Pons (tissue), 1 donor: ENCODE measurements at regions not wholly inside any gene's neighbourhood (a gene's known extent, or its start where the extent isn't known, plus 50 kb on each side); places are given as distances from the start of the nearest gene placed in this dataset.

Source experiments
- DNase-seq: peaks from one replicate; pipeline ENCODE4 v3.0.0-alpha.2; 2016; ENCODE audit warnings: low spot score

GRCh38 chr18:38010971-38011857 is 445.6 kb upstream of the CELF4 start:
- DNase-seq, result peak; percentile 70

DNA sequence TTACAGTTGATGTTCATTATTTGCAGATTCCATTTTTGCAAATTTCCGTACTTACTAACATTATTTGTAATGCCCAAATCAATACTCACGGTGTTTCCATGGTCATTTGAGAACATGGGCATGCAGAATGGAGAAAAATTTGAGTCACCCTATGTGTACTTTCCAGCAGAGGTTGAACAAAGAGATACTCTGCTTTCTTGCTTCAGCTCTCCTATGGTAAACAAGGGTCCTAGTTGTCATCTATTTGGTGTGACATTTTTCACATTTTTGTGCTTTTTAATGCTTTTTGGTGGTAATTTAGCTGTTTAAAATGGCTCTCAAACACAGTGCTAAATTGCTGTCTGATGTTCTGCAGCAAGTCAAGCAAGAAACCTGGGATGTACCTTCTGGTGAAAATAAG is 444.4 kb upstream of the CELF4 start:
- DNase-seq, result no peak

GRCh38 chr18:38009320-38009719 is 443.7 kb upstream of the CELF4 start:
- no peak for DNase-seq

DNA sequence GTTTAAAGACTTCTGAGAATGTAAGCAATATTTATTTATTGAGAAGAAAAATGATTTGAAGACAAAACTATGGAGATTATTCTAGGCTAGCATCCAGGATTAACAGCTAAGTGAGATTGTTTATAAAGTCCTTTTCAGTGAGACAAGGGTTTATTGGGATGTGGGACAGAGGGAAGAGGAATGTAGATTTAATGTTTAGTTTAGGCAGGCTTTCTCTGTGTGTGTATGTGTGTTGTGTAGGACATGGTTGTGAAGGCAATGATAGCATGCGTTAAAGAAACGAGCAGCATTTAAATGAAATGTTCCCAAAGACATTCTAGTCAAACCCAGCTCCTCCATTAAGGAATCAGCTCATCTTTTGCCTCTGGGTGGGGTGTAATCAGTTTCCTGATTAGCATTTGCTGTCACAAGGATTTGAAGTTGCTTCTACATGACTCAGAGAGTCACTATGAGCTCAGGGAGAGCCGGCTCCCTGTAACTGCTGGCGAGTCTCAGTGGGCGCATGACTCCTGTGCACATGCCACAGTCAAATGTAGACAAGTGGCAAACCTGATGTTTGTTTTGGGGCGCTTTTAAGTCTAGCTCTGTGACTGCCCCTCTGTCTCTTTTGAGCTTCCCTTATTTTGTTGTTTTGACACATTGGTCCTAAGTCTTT is 442.2 kb upstream of the CELF4 start:
- no peak for DNase-seq

GRCh38 chr18:38007026-38007425 is 441.4 kb upstream of the CELF4 start:
- DNase-seq, result no peak

DNA sequence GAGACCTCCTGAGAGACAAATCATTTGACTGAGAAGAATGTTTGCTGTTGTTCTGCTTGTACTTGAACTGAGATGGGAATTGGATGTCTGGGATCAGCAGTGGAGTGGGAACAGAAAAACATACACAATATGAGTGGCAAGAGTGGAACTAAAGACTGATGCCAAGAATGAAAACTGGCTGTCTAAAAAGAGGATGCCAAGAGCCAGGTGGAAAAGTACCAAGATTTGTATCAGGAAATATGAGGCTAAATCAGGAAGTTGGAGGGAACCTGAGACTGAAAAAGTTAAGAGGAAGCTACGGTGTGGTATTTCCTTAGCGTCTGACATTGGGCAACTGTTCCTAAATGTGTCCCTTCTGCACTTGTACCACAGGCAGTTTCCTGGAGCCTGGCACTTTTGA is 440.9 kb upstream of the CELF4 start:
- DNase-seq, result no peak

DNA sequence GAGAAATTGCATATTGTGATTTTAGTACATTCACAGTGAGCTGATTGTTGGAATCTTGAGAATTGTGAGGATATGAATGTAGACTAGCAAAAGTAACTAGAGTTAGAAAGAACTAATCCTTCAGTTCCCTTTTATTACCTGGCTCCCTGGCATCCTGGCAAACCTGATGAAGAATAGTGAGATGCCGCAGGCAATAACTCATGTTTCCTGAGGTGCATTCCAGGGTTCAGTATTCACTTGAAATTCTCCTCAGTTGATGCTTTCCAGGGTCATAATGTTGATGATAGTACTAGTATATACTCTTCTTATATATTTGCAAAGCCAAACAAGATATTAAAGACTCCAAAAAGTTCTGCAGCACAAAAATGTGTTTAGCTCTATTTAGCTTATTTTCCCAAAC is 432.1 kb upstream of the CELF4 start:
- no peak for DNase-seq

DNA sequence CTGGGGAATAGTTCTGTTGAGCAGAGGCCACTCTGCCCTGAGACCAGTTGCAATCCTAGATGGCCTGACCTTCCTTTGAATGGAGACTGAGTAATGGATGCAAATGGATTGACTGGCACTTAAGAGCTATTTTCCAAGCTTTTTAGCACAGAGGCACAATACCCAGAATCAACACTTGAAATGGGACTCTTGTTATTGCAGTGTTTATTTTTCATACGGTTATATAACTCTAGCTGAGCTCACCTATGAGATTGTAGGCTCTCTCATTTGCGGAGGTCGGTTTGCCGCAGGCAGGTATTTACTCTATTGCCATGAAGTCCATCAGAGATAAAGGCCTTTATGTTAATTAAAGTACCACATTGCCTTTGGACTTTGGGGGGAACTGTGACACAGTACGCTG is 422.3 kb upstream of the CELF4 start:
- no peak for DNase-seq

GRCh38 chr18:37986665-37987064 is 421.1 kb upstream of the CELF4 start:
- no peak for DNase-seq

GRCh38 chr18:37985126-37985525 is 419.5 kb upstream of the CELF4 start:
- DNase-seq, result no peak

DNA sequence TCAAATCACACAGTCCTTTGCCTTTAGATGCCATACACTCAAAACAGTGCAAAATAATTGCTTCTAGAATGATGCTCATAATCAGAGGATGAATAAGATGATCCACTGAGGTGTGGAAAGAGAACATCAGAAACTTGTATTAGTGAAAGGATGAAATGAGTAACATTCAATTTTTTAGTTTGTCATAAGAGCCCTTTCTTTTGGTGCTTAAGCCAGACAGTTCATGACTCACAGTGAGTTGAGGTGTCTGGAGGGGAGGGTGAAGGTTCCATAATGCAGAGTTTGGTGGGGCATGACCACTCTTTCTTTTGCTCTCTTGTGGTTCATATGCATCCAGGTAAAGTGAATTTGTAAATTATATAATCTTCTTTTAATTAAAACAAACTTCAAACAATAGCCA is 415.0 kb upstream of the CELF4 start:
- DNase-seq, result no peak

DNA sequence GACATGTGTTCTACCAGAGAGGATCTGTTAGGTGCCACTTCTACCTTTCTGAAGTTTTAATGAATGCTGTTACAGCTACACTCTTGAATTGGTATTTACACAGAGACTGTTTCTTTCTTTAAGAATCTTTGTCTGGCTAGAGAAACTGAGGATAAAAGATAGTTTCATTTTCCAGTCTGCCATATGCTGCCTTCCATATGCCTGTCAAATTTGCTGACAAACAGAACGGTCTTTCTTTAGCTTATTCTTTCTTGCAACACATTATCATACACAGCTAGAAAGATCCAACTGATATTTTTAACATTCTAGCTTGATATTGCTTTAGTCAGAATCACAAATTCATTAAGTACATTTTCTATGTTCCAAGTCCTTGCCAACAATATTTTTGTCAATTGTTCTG is 409.8 kb upstream of the CELF4 start:
- DNase-seq, result no peak

- DNase-seq, result no peak
Measured at GRCh38 chr18:37967261-37967660, 401.7 kb upstream of the CELF4 start.

- DNase-seq, result no peak
Measured at GRCh38 chr18:37965572-37965970, 400.0 kb upstream of the CELF4 start.

DNA sequence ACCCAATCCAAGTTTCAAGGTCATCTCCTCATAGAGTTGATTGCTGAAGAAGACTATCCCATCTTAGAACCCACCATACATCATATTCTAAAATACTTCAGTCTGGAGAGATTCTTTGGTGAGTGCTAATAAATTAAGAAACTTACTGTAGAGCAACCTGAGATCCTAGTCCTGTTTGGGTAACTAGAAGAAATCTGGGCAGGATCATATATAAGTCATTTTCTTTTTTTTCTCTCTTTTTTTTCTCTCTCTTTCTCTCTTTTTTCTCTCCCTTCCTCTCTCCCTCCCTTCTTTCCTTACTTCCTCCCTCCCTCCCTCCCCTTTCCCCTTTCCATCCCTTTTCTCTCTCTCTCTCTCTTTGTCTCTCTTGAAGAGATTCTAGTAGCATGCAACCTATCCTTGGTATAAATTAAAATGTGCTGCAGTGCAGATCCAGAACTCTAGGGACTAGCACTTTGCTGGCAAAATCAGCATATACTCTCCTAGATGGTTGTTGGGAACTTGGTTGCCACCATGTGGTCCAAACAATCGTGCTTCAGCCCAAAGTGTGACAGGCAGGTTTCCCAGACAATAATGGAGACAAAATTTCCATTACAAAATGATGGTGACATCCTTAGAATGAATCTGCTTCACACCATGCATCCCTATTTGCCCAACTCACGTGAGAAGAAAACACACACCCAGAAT is 399.4 kb upstream of the CELF4 start:
- DNase-seq, result no peak

DNA sequence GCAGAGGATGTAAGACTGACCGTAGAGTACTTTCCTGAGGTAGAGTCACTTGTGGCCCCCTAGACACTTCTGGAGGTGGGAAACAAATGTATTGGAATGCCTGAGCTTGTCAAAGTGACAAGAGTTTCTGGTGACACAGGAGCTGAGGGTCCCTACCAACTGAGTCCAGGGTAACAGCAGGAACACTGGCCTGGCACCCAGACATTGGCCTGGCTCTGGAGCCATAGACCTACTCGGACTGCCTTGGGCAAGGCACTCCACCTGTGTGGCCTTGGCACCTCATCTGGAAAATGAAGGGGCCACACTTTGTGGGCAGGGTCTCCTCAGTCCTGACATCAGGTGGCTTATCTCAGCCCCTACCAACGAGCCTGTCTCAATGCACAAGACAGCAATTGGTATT is 398.2 kb upstream of the CELF4 start:
- DNase-seq, result no peak

GRCh38 chr18:37962316-37962966 is 396.8 kb upstream of the CELF4 start:
- no peak for DNase-seq

- DNase-seq, result no peak
Measured at GRCh38 chr18:37958499-37958898, 392.9 kb upstream of the CELF4 start.

- DNase-seq, result no peak
Measured at GRCh38 chr18:37956902-37957301, 391.3 kb upstream of the CELF4 start.

DNA sequence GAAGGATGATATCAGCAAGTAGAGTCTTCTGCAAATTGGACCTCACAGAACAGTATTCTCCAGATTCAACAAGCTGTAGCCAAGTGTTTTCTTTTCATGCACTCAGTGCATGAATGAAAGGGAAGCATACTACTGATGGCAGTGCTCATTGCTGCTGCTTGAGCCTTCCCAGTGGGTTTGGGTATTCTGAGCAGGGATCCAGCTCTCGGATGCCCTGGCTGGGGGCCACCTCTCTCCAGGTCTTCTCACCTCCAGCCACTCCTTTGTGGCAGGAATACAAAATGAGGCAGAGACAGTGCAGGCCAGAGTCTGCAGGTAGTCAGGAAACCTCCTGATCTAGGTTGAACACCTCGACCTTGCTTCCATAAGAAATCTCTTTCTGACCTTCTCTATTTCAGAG is 390.4 kb upstream of the CELF4 start:
- DNase-seq, result no peak

DNA sequence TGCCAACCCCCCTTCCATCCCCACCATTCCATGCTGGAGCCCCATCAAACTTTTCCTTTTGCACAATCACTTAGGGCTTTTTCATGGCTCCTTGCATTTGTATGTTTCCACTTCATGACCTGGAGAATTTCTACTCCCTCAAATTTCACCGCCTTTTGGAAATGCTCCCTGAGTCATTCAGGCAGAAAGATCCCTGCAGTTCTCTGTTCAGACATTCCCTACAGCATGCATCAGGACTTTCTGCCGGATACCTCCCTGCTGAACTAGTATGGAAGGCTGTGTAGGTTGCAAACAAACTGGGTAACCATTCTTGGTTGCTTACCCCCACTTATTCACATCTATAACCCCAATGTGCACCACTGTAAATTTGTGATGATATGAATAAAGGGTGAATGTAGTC is 389.6 kb upstream of the CELF4 start:
- DNase-seq, result no peak

- DNase-seq, result no peak
Measured at GRCh38 chr18:37953876-37954275, 388.3 kb upstream of the CELF4 start.

GRCh38 chr18:37948471-37948870 is 382.9 kb upstream of the CELF4 start:
- no peak for DNase-seq
